ENCODE measurements at regions not wholly inside any gene's neighbourhood (a gene's known extent, or its start where the extent isn't known, plus 50 kb on each side); places are given as distances from the start of the nearest gene placed in this dataset.
"Not testable (repeated sequence)": the region's sequence is repeated elsewhere in the genome, so short reads cannot be mapped to it uniquely, and the experiment has no call there.

GRCh38 chr3:192039593-192039992 is 578.6 kb downstream of the PYDC2 start:
- no peak for DNase-seq (ENCODE audit: low spot score)

- DNase-seq (ENCODE audit: low spot score) = no peak
These were observed 579.5 kb downstream of the PYDC2 start for GRCh38 chr3:192040282-192041043.

- no peak for DNase-seq (ENCODE audit: low spot score)
These were observed 581.2 kb downstream of the PYDC2 start for GRCh38 chr3:192042116-192042515.

GRCh38 chr3:192054881-192055280 is 593.9 kb downstream of the PYDC2 start:
- DNase-seq (ENCODE audit: low spot score) = no peak

- no peak for DNase-seq (ENCODE audit: low spot score)
These were observed 595.0 kb downstream of the PYDC2 start for GRCh38 chr3:192055946-192056345.

GRCh38 chr3:192057261-192057660 is 596.3 kb downstream of the PYDC2 start:
- no peak for DNase-seq (ENCODE audit: low spot score)

- DNase-seq (ENCODE audit: low spot score) = peak; percentile 39
These were observed 599.3 kb downstream of the PYDC2 start for GRCh38 chr3:192060160-192060781.

- DNase-seq (ENCODE audit: low spot score) = no peak
These were observed 600.5 kb downstream of the PYDC2 start for GRCh38 chr3:192061426-192061825.

GRCh38 chr3:192062186-192062585 is 601.2 kb downstream of the PYDC2 start:
- DNase-seq (ENCODE audit: low spot score) = no peak

- DNase-seq (ENCODE audit: low spot score) = peak; percentile 24
These were observed 602.6 kb downstream of the PYDC2 start for GRCh38 chr3:192063570-192063969.

GRCh38 chr3:192064959-192065358 is 604.0 kb downstream of the PYDC2 start:
- DNase-seq (ENCODE audit: low spot score) = no peak

GRCh38 chr3:192066253-192066652 is 605.3 kb downstream of the PYDC2 start:
- DNase-seq (ENCODE audit: low spot score) = not testable (repeated sequence)

- DNase-seq (ENCODE audit: low spot score) = no peak
These were observed 607.7 kb downstream of the PYDC2 start for GRCh38 chr3:192068464-192069254.

- DNase-seq (ENCODE audit: low spot score) = no peak
These were observed 617.0 kb downstream of the PYDC2 start for GRCh38 chr3:192077795-192078497.

GRCh38 chr3:192079098-192079497 is 618.1 kb downstream of the PYDC2 start:
- no peak for DNase-seq (ENCODE audit: low spot score)

GRCh38 chr3:192080336-192080735 is 619.4 kb downstream of the PYDC2 start:
- no peak for DNase-seq (ENCODE audit: low spot score)

GRCh38 chr3:192082730-192083660 is 622.0 kb downstream of the PYDC2 start:
- no peak for DNase-seq (ENCODE audit: low spot score)

Data from iPS-NIHi11 (cell line).